Hematopoietic multipotent progenitor cell treated with erythropoietin and hydrocortisone succinate and interleukin-3 and kit ligand, for 4 days (in vitro differentiated cells): ENCODE measurements at regions not wholly inside any gene's neighbourhood (a gene's known extent, or its start where the extent isn't known, plus 50 kb on each side); places are given as distances from the start of the nearest gene placed in this dataset.

Experiments used
- DNase-seq: peaks from one replicate; pipeline ENCODE4 v3.0.0-alpha.2; 2015

DNA sequence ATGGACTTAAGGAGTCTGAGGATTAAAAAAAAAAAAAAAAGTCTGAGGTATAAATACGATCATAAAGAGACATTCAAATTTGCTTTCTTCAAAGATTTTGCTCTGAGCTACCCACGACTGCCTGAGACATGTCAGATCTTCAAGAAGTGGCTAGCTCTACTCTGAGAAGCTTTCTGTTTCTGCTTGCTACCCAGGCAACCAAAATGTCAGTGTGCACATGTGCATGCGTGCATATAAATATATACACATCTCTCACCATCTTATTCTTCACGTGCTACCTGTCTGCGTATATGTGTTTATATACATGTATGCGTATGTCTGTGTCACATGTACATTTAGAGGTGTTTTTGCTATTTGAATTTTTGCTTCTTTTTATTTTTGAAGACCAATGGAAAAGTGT lies 299.6 kb upstream of the STXBP5 start:
- no peak for DNase-seq

GRCh38 chr6:146905181-146905704 lies 299.0 kb upstream of the STXBP5 start:
- no peak for DNase-seq

- no peak for DNase-seq
Observed at GRCh38 chr6:146908786-146909185, 295.4 kb upstream of the STXBP5 start.

DNA sequence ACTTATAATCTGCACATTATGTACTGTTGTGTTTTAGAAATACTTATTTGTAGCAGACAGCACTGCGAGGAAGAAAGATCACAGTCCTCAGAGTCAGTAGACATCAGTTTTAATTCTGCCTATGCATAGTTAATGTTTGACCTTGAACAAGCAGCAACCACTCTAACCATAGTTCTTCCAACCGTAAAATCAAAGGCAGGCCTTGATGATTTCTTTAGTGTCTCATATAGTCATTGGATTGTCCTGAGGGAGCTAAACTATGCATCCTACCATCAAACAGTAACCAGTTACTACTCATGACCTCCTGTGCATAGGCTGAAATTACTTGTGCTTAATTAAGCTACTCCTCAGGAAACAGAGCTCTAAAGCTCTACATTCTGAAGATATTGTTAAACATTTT lies 294.8 kb upstream of the STXBP5 start:
- DNase-seq = no peak

- no peak for DNase-seq
Observed at GRCh38 chr6:146909886-146910285, 294.3 kb upstream of the STXBP5 start.

DNA sequence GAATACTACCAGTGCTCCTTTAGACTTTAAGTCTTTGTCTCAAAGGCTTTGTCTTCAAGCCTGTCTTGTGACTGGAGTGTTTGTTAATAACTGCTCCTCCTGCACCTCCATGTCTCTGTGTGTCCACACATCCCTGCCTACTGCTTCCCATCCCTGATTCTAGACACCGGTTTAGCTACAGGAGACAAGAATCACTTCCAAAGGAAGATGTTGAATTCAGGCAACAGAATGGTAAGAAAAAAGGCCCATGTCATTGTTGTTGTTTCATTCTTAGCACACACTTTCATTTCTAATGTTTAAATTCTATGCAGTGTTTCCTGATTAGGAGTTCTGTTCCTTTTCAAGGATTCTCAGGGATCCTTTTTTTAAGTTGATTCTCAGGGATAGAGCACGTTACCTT lies 293.6 kb upstream of the STXBP5 start:
- DNase-seq = no peak

- DNase-seq = peak; percentile 64
Observed at GRCh38 chr6:146911635-146912215, 292.5 kb upstream of the STXBP5 start.

GRCh38 chr6:146912730-146913685 lies 291.2 kb upstream of the STXBP5 start:
- peak; percentile 40 for DNase-seq

DNA sequence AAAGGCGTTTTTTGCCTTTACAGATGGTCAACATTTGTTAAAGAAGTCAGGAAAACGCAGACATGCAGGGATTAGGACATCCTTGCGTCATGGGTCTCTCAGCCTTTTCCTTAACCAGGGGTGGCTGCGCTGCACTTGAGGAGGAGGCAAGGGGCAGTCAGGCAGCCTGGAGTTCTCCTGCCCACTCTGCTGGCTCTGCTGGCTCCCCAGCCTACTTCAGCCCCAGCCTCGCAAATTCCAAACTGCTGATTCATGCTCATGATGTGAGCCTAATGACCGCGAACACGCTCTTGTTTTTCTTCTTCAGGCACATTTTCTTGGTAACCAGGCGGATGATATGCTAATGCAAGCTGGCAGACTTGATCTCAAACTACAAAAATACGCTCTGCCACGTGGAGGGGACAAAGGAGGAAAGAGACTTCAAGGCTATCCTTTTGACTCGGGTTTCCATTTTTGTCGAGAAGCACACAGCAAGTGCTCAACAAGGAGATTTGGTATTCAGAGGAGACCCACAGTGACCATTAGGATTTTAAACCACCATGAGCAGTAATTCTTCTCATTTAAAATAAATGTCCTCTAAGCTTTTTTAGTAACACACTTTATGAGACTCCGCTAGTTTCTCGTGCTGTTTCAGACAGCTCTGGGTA lies 290.3 kb upstream of the STXBP5 start:
- peak; percentile 96 for DNase-seq

DNA sequence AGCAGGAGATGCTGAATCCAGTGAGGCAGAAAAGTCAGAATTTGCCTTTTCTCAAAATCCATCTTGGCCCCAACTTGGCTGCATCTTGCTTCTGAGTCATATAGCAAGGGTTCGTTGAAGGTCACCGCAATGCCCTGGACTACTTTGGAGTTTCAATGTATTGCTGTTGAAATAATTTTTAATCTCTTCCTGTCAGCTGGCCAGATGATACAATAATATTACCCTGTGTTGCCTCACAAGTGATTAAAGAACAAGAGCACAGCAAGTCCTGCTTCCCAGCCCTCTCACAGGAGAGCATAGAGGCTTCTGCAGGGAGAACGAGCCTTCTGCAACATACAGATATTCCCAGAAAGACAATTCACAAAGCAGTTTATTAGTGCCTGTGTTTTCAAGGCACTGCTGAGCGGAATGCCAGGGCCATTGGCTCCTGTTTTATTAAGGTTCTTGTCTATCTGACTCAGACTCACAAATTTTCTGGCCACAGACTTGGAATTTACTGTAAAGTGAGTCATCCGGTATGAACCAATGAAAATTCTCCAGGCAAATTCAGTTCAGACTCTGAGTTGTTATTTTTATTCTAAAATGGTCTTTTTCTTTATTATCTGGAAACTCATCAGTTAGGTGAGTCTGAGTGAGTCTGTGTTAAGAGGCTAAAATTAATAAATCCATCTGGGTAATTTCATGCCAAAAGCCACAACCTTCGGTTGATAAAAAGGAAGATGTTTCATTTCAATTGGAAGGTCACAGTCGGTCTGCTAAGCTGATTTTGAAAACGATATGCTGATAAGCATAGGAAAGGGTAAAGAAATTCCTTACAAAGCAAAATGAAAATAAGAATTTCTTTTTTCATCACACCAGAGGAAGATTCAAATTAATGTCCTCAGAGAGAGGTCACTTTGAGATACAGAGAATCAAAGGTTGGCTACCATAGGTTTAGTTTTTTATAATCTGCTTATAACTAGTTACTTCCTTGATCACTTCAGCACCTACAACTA lies 289.4 kb upstream of the STXBP5 start:
- DNase-seq = peak; percentile 95

GRCh38 chr6:146915671-146916127 lies 288.5 kb upstream of the STXBP5 start:
- DNase-seq = no peak

GRCh38 chr6:146916435-146917025 lies 287.7 kb upstream of the STXBP5 start:
- DNase-seq = no peak

DNA sequence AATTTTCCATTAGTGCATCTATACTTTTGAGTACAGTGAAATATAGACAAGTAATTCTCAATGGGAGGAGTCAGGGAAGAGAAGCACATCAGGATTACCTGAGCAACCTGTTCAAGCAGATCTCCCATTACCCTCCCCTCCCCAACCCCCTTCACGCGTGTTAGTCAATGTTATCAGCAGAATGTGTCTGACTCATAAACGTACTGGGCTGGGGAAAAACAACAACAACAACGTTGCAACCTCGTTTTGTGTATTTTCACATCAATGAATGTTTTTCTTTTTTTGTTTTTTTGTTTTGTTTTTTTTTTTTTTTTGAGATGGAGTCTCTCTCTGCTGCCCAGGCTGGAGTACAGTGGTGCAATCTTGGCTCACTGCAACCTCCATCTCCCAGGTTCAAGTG lies 287.0 kb upstream of the STXBP5 start:
- DNase-seq = no peak

DNA sequence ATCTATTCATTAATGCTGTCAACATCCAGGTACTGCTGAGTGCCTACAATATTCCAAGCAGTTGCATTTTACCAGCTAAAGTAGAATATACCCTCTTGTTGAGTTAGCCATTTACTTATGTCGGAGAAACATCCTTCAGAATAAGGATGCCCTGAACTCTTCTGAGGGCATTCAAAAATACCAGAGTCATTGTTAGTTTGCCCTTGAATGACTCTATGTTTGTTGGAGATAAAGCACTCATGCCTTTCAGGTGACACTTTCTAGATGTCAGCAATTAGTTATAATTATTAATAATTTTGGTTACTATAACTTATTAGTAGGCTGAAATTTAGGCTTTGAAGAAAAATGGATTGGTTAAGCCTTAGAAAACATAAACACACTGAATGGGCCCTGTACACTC lies 286.2 kb upstream of the STXBP5 start:
- no peak for DNase-seq

DNA sequence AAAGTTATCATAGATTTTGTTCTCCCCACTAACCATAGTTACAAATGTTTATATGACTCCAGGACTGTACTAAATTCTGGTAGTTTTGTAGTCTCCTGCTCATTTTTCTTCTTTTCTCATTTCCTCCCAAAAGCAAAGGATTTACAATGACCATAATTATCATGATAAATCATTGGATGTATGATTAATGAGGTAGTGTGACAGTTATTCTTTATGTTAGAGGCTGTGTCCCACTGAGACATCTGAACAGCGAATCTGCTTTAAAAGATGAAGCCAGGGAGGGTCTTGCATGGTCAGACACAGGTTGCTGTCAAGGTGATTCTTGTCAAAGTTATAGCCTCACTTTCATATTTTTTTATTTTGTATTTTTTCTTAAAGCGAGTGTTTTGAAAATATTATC lies 285.2 kb upstream of the STXBP5 start:
- DNase-seq = no peak

- DNase-seq = peak; percentile 51
Observed at GRCh38 chr6:146923205-146923833, 280.9 kb upstream of the STXBP5 start.

DNA sequence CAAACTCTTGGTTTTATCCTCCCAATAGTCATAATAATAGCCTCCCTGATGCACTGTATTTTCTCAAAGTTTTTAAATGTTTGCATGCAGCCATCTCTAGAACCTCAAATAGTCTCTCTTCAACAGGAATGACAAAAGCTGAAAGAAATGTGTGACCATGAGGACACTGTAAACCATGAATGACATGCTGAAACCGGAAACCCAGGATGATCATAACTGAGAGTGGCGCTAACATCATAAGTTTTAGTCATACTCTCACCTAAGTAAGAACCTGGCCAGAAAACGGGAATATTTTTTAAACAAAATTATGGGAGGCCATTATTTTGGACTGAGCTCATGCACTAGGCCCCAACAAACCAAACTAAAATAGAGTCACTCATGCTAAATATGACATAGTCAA lies 278.4 kb upstream of the STXBP5 start:
- no peak for DNase-seq

GRCh38 chr6:146928503-146928902 lies 275.7 kb upstream of the STXBP5 start:
- DNase-seq = no peak

GRCh38 chr6:146931214-146931613 lies 273.0 kb upstream of the STXBP5 start:
- peak; percentile 46 for DNase-seq

DNA sequence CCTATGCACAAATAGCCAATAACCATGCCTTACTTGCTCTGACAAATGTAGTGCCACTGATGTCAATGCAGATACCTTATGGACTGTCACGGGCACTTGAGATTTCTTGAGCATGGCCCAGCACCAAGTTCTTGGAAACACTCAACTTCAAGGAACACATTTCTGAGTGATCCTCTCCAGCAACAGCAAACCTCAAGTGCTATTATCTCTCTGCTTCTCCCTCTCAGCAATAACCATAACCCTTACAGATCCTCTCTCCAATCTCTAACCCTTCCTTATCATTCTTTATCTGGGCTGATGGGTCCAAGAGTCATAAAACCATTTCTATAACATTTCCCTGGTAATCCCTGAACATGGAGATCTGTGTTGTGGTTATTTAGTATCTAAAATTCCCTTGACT lies 266.9 kb upstream of the STXBP5 start:
- DNase-seq = peak; percentile 65

DNA sequence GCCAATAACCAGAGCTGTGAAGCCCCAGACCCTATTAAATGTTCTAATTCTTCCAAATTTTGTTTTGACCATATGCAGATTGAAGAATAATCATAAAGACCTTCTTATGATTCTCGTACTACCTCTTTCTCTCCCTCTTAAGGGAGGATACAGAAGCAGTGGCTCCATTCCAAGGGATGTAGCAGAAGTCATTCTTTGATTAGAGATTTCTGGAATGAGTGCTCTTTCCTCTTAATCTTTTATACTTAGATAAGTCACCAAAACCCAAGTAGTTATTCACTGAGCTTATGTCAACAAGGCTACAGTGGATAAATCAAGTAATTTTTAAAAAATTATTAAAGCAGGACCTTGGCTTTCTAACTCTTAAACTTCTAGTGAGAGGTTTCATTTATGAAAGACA lies 266.0 kb upstream of the STXBP5 start:
- peak; percentile 59 for DNase-seq
